ENCODE measurements at regions not wholly inside any gene's neighbourhood (a gene's known extent, or its start where the extent isn't known, plus 50 kb on each side); places are given as distances from the start of the nearest gene placed in this dataset.
"Not testable (repeated sequence)": the region's sequence is repeated elsewhere in the genome, so short reads cannot be mapped to it uniquely, and the experiment has no call there.

DNA sequence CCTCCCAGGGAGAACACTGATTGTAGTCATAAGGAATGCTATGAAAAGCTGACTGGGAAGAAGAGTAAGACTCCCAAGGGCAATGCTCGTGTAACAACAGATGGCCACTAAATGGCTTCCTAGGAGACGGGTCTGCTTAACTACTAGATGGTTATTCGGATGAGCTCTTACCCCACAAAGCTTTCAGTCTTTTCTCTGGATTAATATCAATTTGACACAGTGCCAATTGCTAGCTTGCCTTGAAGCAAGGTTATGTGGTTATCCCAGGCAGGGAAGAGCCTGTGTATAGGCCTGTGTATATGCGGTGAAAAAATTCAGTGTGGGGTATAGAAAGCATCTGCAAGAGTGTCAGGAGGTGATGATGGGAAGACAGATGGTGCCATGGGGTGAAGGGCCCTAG lies 86.4 kb upstream of the NOX3 start:
- DNase-seq = no peak

- no peak for DNase-seq
Observed at GRCh38 chr6:155538708-155539390, 83.2 kb upstream of the NOX3 start.

DNA sequence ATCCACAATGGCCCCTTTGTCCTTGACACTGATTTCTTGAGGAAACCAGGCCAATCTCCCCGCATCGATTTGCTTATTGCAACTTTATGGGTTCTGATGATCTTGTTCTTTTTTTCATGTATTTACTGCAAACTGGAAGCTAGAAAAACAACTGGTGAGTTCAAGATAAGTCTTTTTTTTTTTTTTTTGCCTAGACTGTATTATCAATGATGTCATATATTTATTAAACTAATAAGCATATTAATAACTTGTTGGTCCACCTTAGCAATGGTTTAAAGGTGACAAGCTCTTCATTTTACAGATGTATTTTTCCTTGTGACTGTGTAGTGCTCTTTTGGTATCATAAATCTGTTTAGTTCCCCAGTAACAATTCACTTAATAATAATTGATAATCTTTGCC lies 79.0 kb upstream of the NOX3 start:
- no peak for DNase-seq

DNA sequence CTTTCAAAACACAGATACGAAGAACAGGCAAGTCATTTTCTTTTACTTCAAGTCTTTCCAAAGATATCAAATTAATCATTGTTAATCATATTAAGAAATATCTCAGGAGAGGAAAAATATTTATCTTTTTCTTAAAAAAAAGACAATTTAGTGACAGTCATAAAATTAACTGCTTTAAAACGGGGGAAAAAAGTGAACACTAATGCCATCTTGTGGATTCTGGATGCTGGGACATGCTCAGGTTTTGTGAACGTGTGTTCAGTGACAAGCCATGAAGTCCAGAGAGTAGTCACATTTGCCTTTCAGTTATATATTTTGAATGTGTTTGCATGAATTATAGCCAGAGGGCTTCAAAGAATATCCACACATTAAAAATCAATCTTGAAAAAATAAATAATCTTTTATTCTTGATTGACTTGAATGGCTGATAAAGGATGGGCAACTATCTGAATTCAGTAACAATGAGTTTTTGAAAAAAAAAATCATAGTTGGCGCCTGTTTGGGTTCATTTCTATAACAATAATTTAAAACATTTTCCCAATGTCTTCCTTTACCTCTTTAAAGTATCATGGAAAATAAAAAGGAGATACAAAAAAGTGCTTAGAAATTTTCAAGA lies 74.7 kb upstream of the NOX3 start:
- peak; percentile 4 for DNase-seq

- DNase-seq = not testable (repeated sequence)
Observed at GRCh38 chr6:155529814-155530213, 74.2 kb upstream of the NOX3 start.

DNA sequence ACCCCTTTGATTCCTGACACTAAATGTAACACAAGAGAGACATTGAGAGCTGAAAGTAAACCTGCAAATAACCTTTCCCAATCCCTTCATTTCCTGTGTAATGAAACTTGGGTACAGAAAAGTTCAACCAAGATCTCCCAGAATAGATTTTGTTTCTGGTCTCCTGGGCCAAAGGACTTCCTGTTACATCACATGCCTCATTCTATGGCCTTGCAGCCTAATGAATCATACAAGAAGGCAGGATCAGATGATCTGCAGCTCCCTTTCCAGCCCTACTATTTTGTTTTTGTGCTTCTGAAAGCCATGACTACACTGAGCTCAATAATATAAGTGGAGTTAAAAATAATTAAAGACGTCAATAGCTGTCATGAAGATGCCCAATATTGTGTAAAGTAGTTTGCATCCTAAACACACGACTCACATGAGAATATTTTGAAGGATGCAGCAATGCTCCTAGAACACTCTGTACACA lies 73.4 kb upstream of the NOX3 start:
- no peak for DNase-seq

DNA sequence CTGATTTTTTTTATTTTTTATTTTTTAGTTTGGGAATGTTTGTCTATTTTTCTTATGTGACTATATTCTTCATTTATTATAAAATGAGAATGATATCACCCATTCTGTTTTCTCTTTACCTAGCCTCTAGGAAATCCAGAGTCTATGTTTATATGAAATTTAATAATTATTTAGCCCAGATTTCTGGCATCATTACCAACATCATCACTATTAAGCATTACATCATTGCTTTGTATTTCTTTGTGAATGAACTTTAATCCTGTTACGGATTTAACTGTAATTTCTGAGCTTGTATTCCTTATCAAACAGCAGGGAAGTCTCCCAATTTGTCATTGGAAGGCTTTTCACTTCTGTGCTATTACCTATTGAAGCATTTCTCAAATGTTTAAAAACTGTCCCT lies 72.7 kb upstream of the NOX3 start:
- DNase-seq = no peak

DNA sequence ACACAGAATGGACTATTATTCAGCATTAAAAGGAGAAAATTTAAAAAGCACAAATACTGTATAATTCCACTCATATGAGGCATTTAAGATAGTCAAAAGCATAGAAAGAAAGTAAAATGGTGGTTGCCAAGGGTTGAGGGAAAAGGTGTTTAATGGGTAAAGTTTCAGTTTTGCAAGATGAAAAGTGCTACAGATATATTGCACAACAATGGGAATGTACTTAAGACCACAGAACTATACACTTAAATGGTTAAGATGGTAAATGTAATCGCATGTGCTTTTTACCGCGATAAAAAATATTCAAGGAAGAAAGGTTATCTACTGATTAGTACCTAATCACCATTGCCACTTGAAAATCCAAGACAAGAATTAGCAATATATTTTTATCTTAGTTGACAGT lies 71.8 kb upstream of the NOX3 start:
- no peak for DNase-seq

GRCh38 chr6:155523821-155524651 lies 68.4 kb upstream of the NOX3 start:
- no peak for DNase-seq

GRCh38 chr6:155521719-155522118 lies 66.1 kb upstream of the NOX3 start:
- DNase-seq = no peak

GRCh38 chr6:155520078-155520477 lies 64.4 kb upstream of the NOX3 start:
- no peak for DNase-seq

- no peak for DNase-seq
Observed at GRCh38 chr6:155519176-155519738, 63.6 kb upstream of the NOX3 start.

- DNase-seq = no peak
Observed at GRCh38 chr6:155517294-155517693, 61.7 kb upstream of the NOX3 start.

- no peak for DNase-seq
Observed at GRCh38 chr6:155510879-155511278, 55.2 kb upstream of the NOX3 start.

GRCh38 chr6:155509743-155510475 lies 54.3 kb upstream of the NOX3 start:
- DNase-seq = no peak

DNA sequence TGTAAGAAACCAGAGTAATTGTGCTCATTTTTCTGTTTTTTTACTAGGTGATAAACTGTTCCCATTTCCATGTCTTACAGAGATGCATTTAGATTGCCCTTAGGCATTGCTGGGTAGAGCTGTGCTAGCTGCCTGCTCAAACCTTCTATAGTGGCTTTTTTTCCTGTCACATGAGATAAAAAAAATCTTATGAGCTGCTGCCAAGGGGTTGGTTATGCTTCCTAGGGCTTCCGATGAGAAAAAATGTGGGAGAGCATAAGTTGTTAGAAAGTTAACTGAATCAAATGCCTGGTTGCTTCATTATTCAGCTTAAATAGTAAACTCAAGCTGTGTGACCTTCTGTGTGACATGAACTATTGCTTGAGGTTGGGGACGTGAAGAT lies 50.0 kb upstream of the NOX3 start:
- no peak for DNase-seq
